ENCODE measurements at regions not wholly inside any gene's neighbourhood (a gene's known extent, or its start where the extent isn't known, plus 50 kb on each side); places are given as distances from the start of the nearest gene placed in this dataset.

- H3K4me3 ChIP-seq, result no peak overlapping the region
- no peak for DNase-seq (ENCODE audit: extremely low spot score in 2 of 2)
- TF ChIP-seq POLR2A (IDR thresholded peaks at IDR 0.05) (no peak), POLR2AphosphoS5 (IDR thresholded peaks at IDR 0.05; ENCODE audit: insufficient read depth in 1 of 2, low read depth in 1 of 2) (no peak), CTCF (IDR thresholded peaks at IDR 0.05) (no peak)
- no peaks in the 10 kb centered on the region for H3K9me3 ChIP-seq
- H3K27me3 ChIP-seq, result no peaks in the 10 kb centered on the region
- H3K27ac ChIP-seq, result no peak overlapping the region
- H3K36me3 ChIP-seq, result no peaks in the 10 kb centered on the region
- no peaks in the 10 kb centered on the region for H3K4me1 ChIP-seq
- intact Hi-C loops (cut with DNase I), result no loop called here
Measured at GRCh38 chrX:14363728-14364127, 165.6 kb upstream of the GLRA2 start.

DNA sequence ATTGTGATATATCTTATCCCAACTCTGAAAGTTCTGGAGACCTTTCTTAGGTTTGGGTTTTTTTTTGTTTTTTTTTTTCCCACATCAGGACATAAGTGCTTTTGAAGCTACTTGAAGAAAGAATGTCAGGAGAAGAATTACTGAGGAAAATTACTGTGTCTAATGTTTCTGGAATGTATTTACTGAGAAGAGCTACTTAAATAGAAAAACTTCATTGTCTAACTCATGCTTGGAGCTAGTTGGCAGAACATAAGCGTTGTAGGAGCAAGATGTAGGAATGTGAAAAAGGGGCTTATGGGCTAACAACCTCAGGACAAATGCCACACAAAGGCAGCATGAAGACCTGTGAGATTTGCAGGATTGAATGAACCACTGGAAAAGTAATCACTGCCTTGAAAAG is 166.6 kb upstream of the GLRA2 start:
- H3K4me1 ChIP-seq, result no peaks in the 10 kb centered on the region
- H3K27me3 ChIP-seq, result no peaks in the 10 kb centered on the region
- no peaks in the 10 kb centered on the region for H3K9me3 ChIP-seq
- intact Hi-C loops (cut with DNase I), result no loop called here
- TF ChIP-seq POLR2AphosphoS5 (IDR thresholded peaks at IDR 0.05; ENCODE audit: insufficient read depth in 1 of 2, low read depth in 1 of 2) (no peak), CTCF (IDR thresholded peaks at IDR 0.05) (no peak), POLR2A (IDR thresholded peaks at IDR 0.05) (no peak)
- H3K36me3 ChIP-seq, result no peaks in the 10 kb centered on the region
- no peak for DNase-seq (ENCODE audit: extremely low spot score in 2 of 2)
- no peak overlapping the region for H3K27ac ChIP-seq
- H3K4me3 ChIP-seq, result no peak overlapping the region

DNA sequence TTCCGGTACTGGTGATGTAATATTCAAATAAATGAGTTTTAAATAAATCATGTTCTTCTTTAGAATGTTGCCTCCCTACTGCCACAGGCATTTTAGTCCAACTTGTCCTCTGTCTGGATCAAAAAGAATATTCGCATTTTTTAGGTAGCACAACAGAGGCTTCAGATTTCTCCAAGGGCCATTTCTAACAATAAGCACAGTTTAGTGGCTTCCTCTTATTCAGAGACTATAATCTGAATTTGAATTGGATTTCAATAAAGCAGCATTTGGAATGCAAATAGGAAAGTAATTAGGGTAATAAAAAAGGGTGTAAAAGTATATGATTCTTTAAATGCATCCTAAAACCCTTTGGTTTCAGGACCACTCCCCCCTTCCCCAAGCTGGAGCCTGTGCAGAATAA is 167.9 kb upstream of the GLRA2 start:
- DNase-seq (ENCODE audit: extremely low spot score in 2 of 2), result no peak
- intact Hi-C loops (cut with DNase I), result loop anchor here (2.0 kb wide), 1 partner anchor 45 kb away; no protein-coding TSS in a partner anchor
- Histone ChIP-seq H3K4me3 (no peak overlapping the region), H3K9me3 (no peaks in the 10 kb centered on the region), H3K27ac (no peak overlapping the region), H3K36me3 (no peaks in the 10 kb centered on the region), H3K4me1 (no peaks in the 10 kb centered on the region), H3K27me3 (no peaks in the 10 kb centered on the region)
- TF ChIP-seq POLR2AphosphoS5 (IDR thresholded peaks at IDR 0.05; ENCODE audit: insufficient read depth in 1 of 2, low read depth in 1 of 2), result no peak
- no peak for TF ChIP-seq CTCF (IDR thresholded peaks at IDR 0.05)
- no peak for TF ChIP-seq POLR2A (IDR thresholded peaks at IDR 0.05)

GRCh38 chrX:14359727-14360126 is 169.6 kb upstream of the GLRA2 start:
- no peak for DNase-seq (ENCODE audit: extremely low spot score in 2 of 2)
- H3K4me3 ChIP-seq, result no peak overlapping the region
- H3K9me3 ChIP-seq, result no peaks in the 10 kb centered on the region
- H3K36me3 ChIP-seq, result no peaks in the 10 kb centered on the region
- H3K27me3 ChIP-seq, result no peaks in the 10 kb centered on the region
- no peak for TF ChIP-seq CTCF (IDR thresholded peaks at IDR 0.05)
- no peak for TF ChIP-seq POLR2AphosphoS5 (IDR thresholded peaks at IDR 0.05; ENCODE audit: insufficient read depth in 1 of 2, low read depth in 1 of 2)
- no peak for TF ChIP-seq POLR2A (IDR thresholded peaks at IDR 0.05)
- intact Hi-C loops (cut with DNase I), result loop anchor here (2.0 kb wide), 1 partner anchor 47 kb away; no protein-coding TSS in a partner anchor
- H3K27ac ChIP-seq, result no peak overlapping the region
- no peaks in the 10 kb centered on the region for H3K4me1 ChIP-seq

GRCh38 chrX:14359316-14359715 is 170.0 kb upstream of the GLRA2 start:
- H3K4me1 ChIP-seq, result no peaks in the 10 kb centered on the region
- no peak for TF ChIP-seq POLR2A (IDR thresholded peaks at IDR 0.05)
- TF ChIP-seq POLR2AphosphoS5 (IDR thresholded peaks at IDR 0.05; ENCODE audit: insufficient read depth in 1 of 2, low read depth in 1 of 2), result no peak
- no peak for TF ChIP-seq CTCF (IDR thresholded peaks at IDR 0.05)
- H3K27me3 ChIP-seq, result no peaks in the 10 kb centered on the region
- no peaks in the 10 kb centered on the region for H3K36me3 ChIP-seq
- DNase-seq (ENCODE audit: extremely low spot score in 2 of 2), result no peak
- intact Hi-C loops (cut with DNase I), result no loop called here
- H3K4me3 ChIP-seq, result no peak overlapping the region
- H3K9me3 ChIP-seq, result no peaks in the 10 kb centered on the region
- no peak overlapping the region for H3K27ac ChIP-seq

Measured in vagina (tissue), 2 donors.